ENCODE measurements at regions not wholly inside any gene's neighbourhood (a gene's known extent, or its start where the extent isn't known, plus 50 kb on each side); places are given as distances from the start of the nearest gene placed in this dataset.
A peak's percentile ranks its signal among the peaks of the same experiment; 100 is the strongest.

DNA sequence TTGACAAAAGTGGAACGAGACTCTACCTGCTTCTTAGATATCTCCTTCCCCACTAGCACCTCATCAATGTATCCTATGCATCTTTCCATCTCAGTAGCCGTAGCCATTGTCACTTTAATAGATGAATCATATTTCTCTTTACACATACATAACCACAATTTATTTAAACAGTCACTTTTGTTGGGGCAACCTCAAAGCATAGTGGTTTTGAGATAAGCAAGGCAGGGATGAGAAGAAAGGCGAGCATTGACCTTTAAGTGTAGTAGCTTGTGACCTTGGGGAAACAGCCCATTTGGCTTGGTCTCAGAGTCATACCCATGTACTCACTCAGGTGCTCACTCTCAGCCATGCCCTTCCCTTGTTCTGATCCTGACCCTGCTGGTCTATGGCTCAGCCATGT, 260.1 kb downstream of the C1orf94 start:
- 83% methylated on average over 1 of the region's 3 CpGs for WGBS (ENCODE audit: insufficient coverage)
- Histone ChIP-seq H3K36me3 (ENCODE audit: control insufficient read depth, insufficient read depth, low read length) (no peaks in the 10 kb centered on the region), H3K27ac (ENCODE audit: low read depth, low read length) (no peak overlapping the region), H3K4me3 (ENCODE audit: low read depth, low read length) (no peak overlapping the region), H3K4me1 (ENCODE audit: control insufficient read depth, insufficient read depth, low read length) (peaks cover 8% of the 10 kb centered on the region), H3K9me3 (ENCODE audit: control insufficient read depth, insufficient read depth, low read length) (peaks cover 1% of the 10 kb centered on the region), H3K27me3 (ENCODE audit: control insufficient read depth, insufficient read depth, low read length) (no peaks in the 10 kb centered on the region)
- no peak for DNase-seq (ENCODE audit: low read depth in 4 of 6, low spot score in 6 of 6)

DNA sequence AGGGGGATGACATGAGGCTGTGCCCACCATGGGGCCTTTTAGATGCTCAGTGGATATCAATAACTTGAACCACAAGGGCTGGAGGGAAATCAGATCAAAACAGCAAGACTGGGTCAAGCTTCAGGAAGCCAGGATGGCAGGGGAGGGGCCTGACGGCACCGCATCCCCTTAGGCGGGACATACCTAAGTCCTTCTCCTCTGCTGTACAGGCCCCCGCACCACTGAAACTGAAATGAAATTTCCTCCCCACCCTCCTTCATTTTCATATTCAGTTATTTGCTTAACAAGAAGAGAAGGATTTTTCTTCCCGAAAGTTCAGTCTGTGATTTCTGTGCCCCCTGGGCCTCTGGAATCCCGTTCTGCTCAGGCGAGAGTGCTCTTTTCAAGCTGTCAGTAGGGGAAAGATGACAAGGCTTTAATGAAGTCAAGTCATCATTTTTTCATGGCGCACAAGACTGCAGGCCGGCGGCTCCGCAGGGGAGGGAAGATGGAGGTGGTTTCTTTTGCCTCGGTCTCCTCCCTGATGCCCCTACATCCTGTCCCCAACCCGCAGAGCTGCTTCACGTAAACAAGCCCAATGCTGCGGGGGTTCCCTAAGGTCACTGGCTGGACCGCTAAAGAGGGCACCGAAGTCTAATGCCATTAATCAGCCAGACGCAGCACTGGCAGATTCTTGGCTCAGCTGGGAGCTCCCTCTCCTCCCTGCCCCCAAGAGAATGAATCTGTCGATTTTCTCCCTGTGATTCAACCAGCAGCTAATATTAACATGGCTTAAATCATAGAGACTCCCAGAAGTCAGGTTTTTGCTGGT, 264.8 kb downstream of the C1orf94 start:
- DNase-seq (ENCODE audit: low read depth in 4 of 6, low spot score in 6 of 6) = peak in 2 of 6 donors; percentile 29 to 74
- Histone ChIP-seq H3K27ac (ENCODE audit: low read depth, low read length) (no peak overlapping the region), H3K4me3 (ENCODE audit: low read depth, low read length) (no peak overlapping the region), H3K4me1 (ENCODE audit: control insufficient read depth, insufficient read depth, low read length) (peaks cover 12% of the 10 kb centered on the region), H3K9me3 (ENCODE audit: control insufficient read depth, insufficient read depth, low read length) (peaks cover 1% of the 10 kb centered on the region), H3K36me3 (ENCODE audit: control insufficient read depth, insufficient read depth, low read length) (no peaks in the 10 kb centered on the region), H3K27me3 (ENCODE audit: control insufficient read depth, insufficient read depth, low read length) (no peaks in the 10 kb centered on the region)
- 36% methylated on average over 13 of the region's 19 CpGs for WGBS (ENCODE audit: insufficient coverage)

DNA sequence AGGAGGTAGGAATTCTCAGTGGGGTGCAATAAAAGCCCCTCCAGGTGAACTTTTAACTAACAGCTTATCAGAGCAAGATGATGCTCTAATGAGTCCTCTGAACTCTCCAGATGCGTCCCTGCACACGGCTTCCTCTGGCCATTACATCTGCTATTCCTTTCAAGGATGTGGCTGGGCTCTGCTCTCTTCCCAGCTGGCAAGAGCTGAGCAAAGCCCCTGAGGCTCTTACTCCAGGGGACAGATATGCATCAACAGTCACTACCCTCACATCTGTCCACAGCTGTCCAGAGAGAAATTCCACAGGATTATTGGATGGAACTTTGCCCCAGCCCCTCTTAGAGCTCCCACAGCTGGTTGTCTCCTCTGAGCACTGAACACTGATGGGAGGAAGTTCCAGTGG, 267.8 kb downstream of the C1orf94 start:
- Histone ChIP-seq H3K27me3 (ENCODE audit: control insufficient read depth, insufficient read depth, low read length) (no peaks in the 10 kb centered on the region), H3K9me3 (ENCODE audit: control insufficient read depth, insufficient read depth, low read length) (peaks cover 1% of the 10 kb centered on the region), H3K4me1 (ENCODE audit: control insufficient read depth, insufficient read depth, low read length) (peaks cover 12% of the 10 kb centered on the region), H3K4me3 (ENCODE audit: low read depth, low read length) (no peak overlapping the region), H3K36me3 (ENCODE audit: control insufficient read depth, insufficient read depth, low read length) (no peaks in the 10 kb centered on the region), H3K27ac (ENCODE audit: low read depth, low read length) (no peak overlapping the region)
- WGBS (ENCODE audit: insufficient coverage) = 34% methylated on average over 2 of the region's 2 CpGs
- DNase-seq (ENCODE audit: low read depth in 4 of 6, low spot score in 6 of 6) = peak in 1 of 6 donors; percentile 38

DNA sequence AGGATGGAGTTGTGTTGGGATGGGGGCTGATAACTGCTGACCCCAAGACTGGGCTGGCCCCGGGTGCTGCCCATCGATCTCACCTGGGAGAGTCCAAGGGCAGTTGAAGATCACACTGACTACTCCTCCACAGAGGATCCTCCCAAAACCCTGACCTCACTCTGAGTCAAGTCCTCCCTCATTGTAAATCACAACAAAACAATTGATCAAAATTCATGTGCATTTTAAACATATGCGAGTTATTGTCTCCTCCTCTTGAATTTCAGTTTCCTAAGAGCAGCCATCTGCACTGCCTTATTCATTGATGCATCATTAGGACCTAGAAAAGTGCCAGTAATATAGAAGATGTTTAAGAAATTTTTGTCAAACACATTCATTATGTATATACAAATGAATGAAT, 273.6 kb downstream of the C1orf94 start:
- no peak overlapping the region for H3K27ac ChIP-seq (ENCODE audit: low read depth, low read length)
- H3K4me3 ChIP-seq (ENCODE audit: low read depth, low read length) = no peak overlapping the region
- 100% methylated on average over 1 of the region's 3 CpGs for WGBS (ENCODE audit: insufficient coverage)
- no peak for DNase-seq (ENCODE audit: low read depth in 4 of 6, low spot score in 6 of 6)
- H3K4me1 ChIP-seq (ENCODE audit: control insufficient read depth, insufficient read depth, low read length) = no peaks in the 10 kb centered on the region
- H3K9me3 ChIP-seq (ENCODE audit: control insufficient read depth, insufficient read depth, low read length) = no peaks in the 10 kb centered on the region
- no peaks in the 10 kb centered on the region for H3K27me3 ChIP-seq (ENCODE audit: control insufficient read depth, insufficient read depth, low read length)
- H3K36me3 ChIP-seq (ENCODE audit: control insufficient read depth, insufficient read depth, low read length) = no peaks in the 10 kb centered on the region

DNA sequence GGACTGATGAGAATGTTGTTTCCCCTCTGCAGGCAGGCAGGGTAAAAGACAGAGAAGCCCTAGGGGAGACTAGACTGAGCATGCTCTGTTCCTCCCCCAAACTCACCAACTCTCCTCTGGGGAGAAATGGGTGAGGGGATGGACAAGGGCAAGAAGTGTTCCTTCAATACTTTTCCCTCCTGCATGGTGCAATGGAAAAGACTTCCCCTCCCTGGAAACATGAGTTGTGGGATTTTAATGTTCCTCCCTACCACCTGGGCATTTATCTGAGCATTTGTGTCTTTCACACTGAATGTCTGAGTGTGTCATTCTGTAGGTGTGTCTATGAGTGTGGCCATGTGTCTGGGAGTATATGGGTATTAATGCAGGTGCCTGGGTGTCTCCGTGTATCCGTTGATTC, 275.7 kb downstream of the C1orf94 start:
- Histone ChIP-seq H3K27ac (ENCODE audit: low read depth, low read length) (no peak overlapping the region), H3K4me1 (ENCODE audit: control insufficient read depth, insufficient read depth, low read length) (no peaks in the 10 kb centered on the region), H3K27me3 (ENCODE audit: control insufficient read depth, insufficient read depth, low read length) (no peaks in the 10 kb centered on the region), H3K36me3 (ENCODE audit: control insufficient read depth, insufficient read depth, low read length) (no peaks in the 10 kb centered on the region), H3K4me3 (ENCODE audit: low read depth, low read length) (no peak overlapping the region), H3K9me3 (ENCODE audit: control insufficient read depth, insufficient read depth, low read length) (no peaks in the 10 kb centered on the region)
- WGBS (ENCODE audit: insufficient coverage) = 93% methylated on average over 2 of the region's 2 CpGs
- no peak for DNase-seq (ENCODE audit: low read depth in 4 of 6, low spot score in 6 of 6)

DNA sequence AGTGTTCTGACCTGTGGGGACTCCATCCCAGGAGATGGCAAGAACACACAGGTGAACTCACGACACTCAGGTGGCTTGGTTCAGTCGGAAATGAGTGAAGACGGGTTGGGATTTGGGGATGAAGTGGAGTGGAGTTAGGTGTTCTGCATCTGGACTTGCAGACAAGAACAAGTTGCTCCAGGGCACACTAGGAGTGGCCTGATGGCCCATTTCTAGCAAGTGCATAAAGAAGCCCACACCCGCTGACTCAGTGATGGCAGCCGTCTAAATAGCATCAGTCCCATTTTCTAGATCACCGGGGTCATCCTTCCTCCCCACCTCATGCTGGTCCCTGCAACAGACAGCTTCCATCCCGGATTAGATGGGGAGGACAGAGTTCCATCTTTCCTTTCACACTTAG, 278.4 kb downstream of the C1orf94 start:
- H3K36me3 ChIP-seq (ENCODE audit: control insufficient read depth, insufficient read depth, low read length) = no peaks in the 10 kb centered on the region
- H3K27me3 ChIP-seq (ENCODE audit: control insufficient read depth, insufficient read depth, low read length) = no peaks in the 10 kb centered on the region
- no peak overlapping the region for H3K4me3 ChIP-seq (ENCODE audit: low read depth, low read length)
- no peak overlapping the region for H3K27ac ChIP-seq (ENCODE audit: low read depth, low read length)
- DNase-seq (ENCODE audit: low read depth in 4 of 6, low spot score in 6 of 6) = no peak
- H3K4me1 ChIP-seq (ENCODE audit: control insufficient read depth, insufficient read depth, low read length) = no peaks in the 10 kb centered on the region
- H3K9me3 ChIP-seq (ENCODE audit: control insufficient read depth, insufficient read depth, low read length) = no peaks in the 10 kb centered on the region
- WGBS (ENCODE audit: insufficient coverage) = 91% methylated on average over 3 of the region's 7 CpGs

DNA sequence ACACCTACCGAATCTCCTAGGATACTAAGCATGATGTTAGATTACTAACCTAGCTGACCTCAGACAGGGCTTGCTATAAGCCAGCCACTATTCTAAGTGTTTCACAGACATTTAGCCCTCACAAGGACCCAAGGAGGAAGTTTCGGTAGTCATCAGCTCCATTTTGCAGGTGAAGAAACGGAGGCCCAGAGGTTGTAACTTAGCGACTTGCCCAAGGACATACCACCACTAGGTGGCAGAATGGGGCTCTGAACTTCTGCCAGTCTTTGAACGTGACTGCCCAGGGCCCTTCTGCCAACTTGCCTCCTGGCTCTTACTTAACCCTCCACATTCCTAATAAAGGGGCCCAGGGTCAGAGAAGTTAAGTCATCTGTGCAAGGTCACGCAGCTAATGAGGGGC, 283.5 kb downstream of the C1orf94 start:
- H3K4me1 ChIP-seq (ENCODE audit: control insufficient read depth, insufficient read depth, low read length) = no peaks in the 10 kb centered on the region
- peak in 1 of 6 donors; percentile 27 for DNase-seq (ENCODE audit: low read depth in 4 of 6, low spot score in 6 of 6)

DNA sequence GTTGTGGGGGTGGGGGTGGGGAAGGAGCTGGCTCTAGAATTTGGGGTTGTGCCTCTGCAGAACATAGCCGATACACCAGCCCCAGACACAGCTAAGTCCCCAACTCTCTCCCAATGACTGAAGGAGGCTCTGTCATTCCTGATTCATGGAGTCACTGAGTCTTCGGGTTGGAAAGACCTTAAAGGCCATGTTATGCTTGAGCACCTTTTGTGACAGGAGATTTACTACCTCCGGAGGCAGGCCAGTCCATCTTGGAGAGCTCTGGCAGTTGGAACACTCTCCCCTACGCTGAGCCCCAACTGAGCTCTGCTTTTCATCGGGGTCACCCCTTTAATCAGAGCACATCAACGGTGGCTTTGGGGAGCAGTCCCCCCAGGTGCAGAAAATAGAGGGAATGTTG, 284.4 kb upstream of the GJB5 start:
- Histone ChIP-seq H3K4me1 (ENCODE audit: control insufficient read depth, insufficient read depth, low read length) (no peaks in the 10 kb centered on the region), H3K27ac (ENCODE audit: low read depth, low read length) (no peak overlapping the region), H3K9me3 (ENCODE audit: control insufficient read depth, insufficient read depth, low read length) (peaks cover 4% of the 10 kb centered on the region), H3K4me3 (ENCODE audit: low read depth, low read length) (no peak overlapping the region), H3K36me3 (ENCODE audit: control insufficient read depth, insufficient read depth, low read length) (no peaks in the 10 kb centered on the region), H3K27me3 (ENCODE audit: control insufficient read depth, insufficient read depth, low read length) (no peaks in the 10 kb centered on the region)
- DNase-seq (ENCODE audit: low read depth in 4 of 6, low spot score in 6 of 6) = no peak
- 40% methylated on average over 2 of the region's 6 CpGs for WGBS (ENCODE audit: insufficient coverage)

More for the DNA sequence above, 283.5 kb downstream of the C1orf94 start:
- no peak overlapping the region for H3K4me3 ChIP-seq (ENCODE audit: low read depth, low read length)
- H3K27ac ChIP-seq (ENCODE audit: low read depth, low read length) = no peak overlapping the region
- H3K9me3 ChIP-seq (ENCODE audit: control insufficient read depth, insufficient read depth, low read length) = no peaks in the 10 kb centered on the region
- no peaks in the 10 kb centered on the region for H3K36me3 ChIP-seq (ENCODE audit: control insufficient read depth, insufficient read depth, low read length)
- WGBS (ENCODE audit: insufficient coverage) = 67% methylated on average over 5 of the region's 6 CpGs
- no peaks in the 10 kb centered on the region for H3K27me3 ChIP-seq (ENCODE audit: control insufficient read depth, insufficient read depth, low read length)

DNA sequence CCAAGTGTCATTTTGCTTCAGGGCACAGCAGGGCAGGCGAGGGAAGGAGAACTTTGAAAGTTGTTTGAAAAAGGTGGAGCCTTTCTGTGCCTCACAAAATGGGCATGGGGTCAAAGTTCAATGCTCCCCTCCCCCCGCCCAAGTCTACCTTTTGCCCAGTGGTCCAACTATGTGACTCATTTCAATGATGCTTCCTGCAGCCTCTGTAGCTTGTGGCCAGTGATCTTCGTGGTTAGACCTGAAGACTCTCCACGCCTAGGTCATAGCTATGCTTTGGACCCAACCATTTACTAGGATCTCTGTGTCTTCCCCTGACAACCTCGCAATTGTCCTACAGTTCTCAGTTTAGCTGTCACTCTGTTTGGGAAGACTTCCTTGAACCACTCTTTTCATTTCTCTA, 280.3 kb upstream of the GJB5 start:
- no peak overlapping the region for H3K27ac ChIP-seq (ENCODE audit: low read depth, low read length)
- no peaks in the 10 kb centered on the region for H3K9me3 ChIP-seq (ENCODE audit: control insufficient read depth, insufficient read depth, low read length)
- H3K27me3 ChIP-seq (ENCODE audit: control insufficient read depth, insufficient read depth, low read length) = no peaks in the 10 kb centered on the region
- H3K4me1 ChIP-seq (ENCODE audit: control insufficient read depth, insufficient read depth, low read length) = peaks cover 4% of the 10 kb centered on the region
- WGBS (ENCODE audit: insufficient coverage) = 79% methylated on average over 4 of the region's 5 CpGs
- DNase-seq (ENCODE audit: low read depth in 4 of 6, low spot score in 6 of 6) = no peak
- no peak overlapping the region for H3K4me3 ChIP-seq (ENCODE audit: low read depth, low read length)
- H3K36me3 ChIP-seq (ENCODE audit: control insufficient read depth, insufficient read depth, low read length) = no peaks in the 10 kb centered on the region

DNA sequence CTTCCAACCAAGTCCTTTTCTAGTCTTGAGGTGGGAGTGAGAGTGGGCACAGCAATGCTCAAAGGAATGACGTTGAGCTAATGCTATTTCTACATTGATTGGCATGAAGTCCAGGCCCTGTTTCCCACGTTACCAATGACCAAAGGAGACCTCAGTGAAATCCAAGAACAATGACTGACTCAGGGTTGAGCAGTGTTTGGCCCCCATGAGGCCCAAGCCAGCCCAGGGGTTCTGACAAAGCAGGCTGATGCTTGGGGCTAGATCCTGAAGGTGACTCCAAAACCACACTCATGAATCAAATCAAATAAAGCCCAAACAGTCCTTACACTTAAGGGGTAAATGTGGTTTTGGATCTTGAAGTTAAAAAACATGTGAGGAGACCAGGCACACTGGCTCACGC, 278.5 kb upstream of the GJB5 start:
- no peak overlapping the region for H3K27ac ChIP-seq (ENCODE audit: low read depth, low read length)
- no peak for DNase-seq (ENCODE audit: low read depth in 4 of 6, low spot score in 6 of 6)
- 83% methylated on average over 2 of the region's 3 CpGs for WGBS (ENCODE audit: insufficient coverage)
- H3K36me3 ChIP-seq (ENCODE audit: control insufficient read depth, insufficient read depth, low read length) = no peaks in the 10 kb centered on the region
- no peaks in the 10 kb centered on the region for H3K9me3 ChIP-seq (ENCODE audit: control insufficient read depth, insufficient read depth, low read length)
- H3K4me1 ChIP-seq (ENCODE audit: control insufficient read depth, insufficient read depth, low read length) = peaks cover 7% of the 10 kb centered on the region
- no peak overlapping the region for H3K4me3 ChIP-seq (ENCODE audit: low read depth, low read length)
- no peaks in the 10 kb centered on the region for H3K27me3 ChIP-seq (ENCODE audit: control insufficient read depth, insufficient read depth, low read length)
